NCI-H82 treated with DMSO at 0.1 percent for 48 hours (cell line): ENCODE measurements at regions not wholly inside any gene's neighbourhood (a gene's known extent, or its start where the extent isn't known, plus 50 kb on each side); places are given as distances from the start of the nearest gene placed in this dataset.

Experiments used
- DNase-seq: peaks from one replicate; lab custom pipeline; 2025; ENCODE audit not compliant: unreplicated experiment; lab: John Stamatoyannopoulos, UW

DNA sequence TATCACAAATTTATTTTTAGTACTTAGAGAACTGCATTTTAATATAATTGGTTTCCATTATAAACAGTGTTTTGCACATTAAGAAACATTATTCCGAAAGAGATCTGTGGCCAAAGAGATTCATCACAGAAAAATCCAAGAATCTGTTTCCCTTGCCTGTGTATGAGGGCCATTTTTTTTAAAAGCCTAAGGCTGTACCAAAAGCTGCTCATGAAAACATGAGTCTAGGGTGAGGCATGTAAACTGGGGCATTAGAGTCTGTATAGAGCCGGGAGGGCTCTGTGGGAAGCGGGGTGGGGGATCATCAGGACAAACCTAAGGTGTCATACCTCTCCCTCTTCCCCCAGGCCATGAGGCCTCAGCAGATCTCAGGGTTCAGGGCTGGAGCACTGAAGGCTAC, 223.8 kb downstream of the FBXO15 start:
- DNase-seq = no peak

DNA sequence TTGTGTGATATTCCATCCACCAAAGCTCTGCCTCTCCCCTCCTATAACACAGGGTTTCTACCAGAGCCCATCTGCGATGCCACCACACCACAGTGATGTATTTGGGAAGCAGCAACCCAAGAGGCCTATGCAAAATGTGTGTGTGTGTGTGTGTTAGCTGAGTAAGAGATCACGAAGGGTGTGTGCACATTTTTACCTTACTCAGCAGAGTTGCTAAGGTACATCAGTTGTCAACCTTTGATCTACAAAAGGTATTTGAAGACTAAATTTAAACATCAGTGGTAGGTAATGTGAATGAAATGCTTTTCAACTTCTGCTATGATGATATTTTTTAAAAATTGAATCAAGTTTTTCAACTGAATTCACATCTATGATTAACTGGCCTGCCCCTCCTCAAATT, 227.6 kb downstream of the FBXO15 start:
- no peak for DNase-seq

DNA sequence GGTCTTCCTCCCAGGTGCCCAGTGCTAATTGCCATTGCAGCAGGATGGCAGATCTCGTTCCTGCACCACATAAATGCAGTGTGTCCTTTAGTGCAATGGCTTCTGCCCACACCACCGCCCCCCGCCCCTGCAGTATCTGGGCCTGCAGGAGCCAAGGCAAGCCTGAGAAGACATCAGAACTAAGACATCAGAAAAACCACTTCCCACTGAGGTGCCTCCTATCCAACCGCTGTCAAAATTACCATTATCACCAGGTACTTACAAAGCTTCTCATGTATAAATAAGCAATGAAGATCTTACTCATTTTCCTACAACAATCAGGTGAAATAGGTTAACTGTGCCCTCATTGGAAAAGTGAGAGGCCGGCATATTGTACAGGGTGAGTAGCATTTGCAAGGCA, 228.8 kb downstream of the FBXO15 start:
- no peak for DNase-seq

DNA sequence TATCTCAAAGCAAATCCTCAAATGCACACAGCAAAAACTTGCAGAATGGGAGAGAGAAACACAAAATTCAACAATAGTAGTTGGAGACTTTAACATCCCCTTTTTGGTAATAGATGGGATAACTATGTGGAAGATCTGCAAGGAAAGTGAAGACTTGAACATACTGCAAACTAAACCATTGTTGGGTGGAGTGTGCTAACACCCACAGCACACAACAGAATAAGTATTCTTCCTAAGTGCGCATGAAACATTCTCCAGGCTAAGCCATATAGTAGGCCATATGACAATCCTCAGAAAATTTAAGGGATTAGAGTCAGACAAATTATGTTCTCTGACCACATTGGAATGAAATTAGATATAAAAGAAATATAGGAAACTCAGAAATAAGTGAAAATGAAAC, 230.6 kb downstream of the FBXO15 start:
- no peak for DNase-seq

DNA sequence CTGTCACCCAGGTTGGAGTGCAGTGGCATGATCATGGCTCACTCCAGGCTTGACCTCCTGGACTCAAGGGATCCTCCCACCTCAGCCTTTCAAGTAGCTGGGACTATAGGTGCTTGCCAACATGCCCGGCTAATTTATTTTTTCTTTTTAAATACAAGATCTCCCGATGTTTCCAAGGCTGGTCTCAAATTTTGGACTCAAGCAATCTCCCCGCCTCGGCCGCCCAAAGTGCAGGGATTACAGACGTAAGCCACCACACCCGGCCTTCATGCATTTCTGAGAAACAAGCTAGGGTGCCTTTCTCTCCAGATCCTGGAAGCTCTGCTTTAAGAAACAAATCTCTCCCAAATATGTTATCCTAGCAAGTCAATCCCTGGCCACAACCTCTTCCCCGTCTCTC, 234.1 kb downstream of the FBXO15 start:
- DNase-seq = no peak

DNA sequence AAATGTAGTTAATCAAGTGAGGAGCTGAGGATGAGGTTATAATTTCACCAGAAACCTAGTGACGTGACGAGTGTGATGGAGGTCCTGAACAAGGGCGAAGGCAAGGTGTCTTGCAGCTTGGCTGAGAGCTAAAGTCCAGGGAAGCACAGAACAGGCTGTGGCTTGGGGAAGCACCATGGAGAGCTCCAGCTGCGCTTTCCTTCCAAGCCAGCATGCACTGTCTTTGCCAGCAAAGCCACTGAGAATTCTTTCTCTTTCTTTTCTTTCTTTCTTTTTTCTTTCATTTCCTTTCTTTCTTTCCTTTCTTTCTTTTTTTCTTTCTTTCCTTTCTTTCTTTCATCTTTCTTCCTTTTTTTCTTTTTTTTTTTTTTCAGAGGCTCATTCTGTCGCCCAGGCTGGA, 239.3 kb downstream of the FBXO15 start:
- DNase-seq = no peak

DNA sequence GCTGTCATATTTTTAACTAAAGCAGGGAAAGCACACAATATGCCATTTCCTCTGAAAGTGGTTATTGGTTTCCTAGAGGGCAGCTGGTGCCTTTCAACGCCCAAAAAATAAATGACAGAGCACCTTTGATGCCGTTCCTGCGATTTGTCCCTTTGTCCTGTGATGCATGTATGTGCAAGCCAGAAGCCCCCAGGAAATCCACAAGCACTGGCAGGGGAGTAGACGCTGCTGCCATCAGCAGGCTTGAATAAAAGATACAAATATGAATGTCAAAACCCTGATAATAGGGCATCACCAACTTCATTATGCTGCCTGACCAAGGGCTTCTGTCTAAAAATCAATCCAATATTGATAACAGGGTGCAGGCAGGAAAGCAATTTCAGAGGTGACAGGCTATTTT, 246.1 kb downstream of the FBXO15 start:
- no peak for DNase-seq

DNA sequence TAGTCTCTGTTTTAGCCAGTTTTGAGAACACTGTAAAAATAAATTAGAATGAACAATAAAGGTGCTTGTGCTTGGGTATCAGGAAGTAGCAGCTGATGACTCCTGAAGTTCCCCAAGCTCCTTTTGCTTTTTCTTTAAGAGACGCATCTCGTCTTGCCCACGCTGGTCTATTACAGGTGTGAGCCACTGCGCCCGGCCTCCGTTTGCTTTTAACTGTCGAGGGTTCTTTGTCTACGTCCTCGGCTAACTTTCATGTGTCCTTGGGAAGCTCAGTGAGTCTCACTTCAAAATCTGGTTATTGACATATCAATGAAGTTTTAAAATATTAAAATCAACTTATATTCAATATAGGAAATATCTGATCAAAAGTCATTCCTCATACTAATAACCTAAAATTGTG, 246.5 kb downstream of the FBXO15 start:
- no peak for DNase-seq

DNA sequence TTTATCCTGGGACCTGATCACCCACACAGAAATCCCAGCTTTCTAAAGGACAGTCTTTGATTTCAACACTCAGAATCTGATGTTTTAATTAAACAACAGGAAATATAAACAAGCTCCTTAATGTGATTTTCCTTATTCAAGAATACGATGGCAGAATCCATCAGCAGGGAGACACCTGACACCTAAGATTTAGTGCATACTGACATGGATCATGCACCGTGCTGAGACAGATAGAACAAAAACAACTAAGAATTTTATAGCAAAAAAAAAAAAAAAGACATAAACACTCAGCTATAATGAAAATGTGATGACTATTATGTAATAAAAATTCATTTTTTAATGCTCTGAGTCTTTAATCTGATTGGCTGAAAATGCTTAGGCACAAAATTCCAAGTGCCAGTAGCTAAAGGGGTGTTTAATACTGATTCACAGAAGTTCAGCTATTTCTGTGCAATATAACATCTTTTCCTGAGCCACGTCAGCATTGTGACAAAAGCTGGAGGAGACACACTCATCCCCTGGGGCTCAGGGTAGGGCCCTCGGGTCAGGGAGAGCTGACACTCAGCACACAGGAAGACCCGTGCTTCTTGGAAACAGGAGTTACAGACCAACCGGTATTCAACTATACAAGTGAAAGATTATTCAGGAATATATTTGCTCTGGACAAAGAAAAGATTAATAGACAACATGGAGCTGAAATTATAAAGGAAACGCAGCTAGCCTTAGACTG, 247.4 kb downstream of the FBXO15 start:
- DNase-seq = no peak

DNA sequence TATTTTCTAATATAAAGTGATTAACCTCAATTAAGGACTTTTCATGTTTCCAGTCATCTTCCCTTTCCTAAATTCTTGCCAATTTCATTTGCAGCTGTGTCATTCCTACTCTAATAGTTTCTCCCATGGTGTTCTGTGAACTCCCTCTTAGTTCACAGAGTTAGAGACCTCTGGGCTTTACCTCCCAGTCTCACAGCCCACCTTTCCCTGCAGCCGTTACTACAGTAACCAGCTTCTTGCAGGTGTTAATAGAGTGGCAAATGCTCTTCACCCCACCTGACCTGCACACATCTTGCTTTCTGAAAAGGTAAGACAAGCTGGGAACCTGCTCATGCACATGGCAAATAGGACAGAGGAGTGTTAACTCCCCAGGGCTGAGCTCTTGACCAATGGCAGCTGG, 250.1 kb downstream of the FBXO15 start:
- DNase-seq = no peak

DNA sequence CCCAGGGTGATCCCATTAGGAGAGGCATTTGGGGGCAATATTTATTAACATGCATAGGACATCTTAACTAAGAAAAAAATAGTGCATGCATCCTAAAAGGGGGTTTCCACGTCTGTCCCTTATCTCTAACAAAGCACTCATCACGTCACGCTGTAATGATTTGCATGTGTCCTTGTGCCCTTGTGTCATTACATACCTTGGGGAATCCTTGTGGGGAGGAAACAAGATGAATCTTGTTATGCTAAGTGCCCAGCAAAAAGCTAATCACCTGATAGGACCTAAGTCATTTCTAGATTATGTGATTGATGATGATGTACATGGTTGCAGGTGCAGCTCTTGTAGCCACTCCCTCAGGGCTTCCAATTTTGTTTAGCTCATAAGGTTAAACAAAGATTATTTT, 250.9 kb downstream of the FBXO15 start:
- no peak for DNase-seq

DNA sequence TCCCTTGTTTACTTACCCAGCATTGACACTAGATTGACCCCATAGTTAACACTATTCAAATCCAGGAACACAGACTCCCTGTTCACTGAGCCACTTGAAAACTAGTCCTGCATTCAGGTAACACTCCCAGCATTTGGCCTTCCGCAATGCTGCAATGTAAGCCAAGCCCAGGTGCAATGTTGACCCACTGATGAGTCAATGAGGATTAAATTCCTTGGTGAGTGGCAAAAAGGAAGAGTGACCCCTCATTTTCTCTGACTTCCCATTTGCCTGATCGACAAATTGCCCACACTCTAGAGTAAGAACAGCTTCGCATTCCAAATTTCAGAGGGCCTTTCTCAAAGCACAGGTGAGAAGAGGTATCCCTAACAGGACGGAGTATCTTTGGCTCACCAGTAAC, 251.9 kb downstream of the FBXO15 start:
- DNase-seq = no peak

DNA sequence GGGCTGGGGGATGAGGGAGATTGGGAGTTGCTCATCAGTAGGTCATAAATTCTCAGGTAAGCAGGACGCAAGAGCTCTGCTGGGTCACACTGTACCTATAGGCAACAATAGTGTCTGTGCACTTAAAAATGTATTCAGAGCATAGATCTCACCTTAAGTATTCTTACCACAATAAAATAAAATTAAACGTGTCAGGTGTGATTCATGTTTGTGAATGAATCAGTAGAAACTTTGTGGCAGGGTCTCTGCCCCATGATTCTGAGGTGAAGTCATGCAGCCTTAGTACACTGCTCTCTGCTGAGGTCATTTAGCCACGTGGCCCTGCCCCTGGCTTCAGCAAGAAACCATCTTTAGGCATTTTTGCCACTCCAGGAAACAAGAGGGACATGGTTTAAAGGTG, 253.8 kb downstream of the FBXO15 start:
- no peak for DNase-seq

DNA sequence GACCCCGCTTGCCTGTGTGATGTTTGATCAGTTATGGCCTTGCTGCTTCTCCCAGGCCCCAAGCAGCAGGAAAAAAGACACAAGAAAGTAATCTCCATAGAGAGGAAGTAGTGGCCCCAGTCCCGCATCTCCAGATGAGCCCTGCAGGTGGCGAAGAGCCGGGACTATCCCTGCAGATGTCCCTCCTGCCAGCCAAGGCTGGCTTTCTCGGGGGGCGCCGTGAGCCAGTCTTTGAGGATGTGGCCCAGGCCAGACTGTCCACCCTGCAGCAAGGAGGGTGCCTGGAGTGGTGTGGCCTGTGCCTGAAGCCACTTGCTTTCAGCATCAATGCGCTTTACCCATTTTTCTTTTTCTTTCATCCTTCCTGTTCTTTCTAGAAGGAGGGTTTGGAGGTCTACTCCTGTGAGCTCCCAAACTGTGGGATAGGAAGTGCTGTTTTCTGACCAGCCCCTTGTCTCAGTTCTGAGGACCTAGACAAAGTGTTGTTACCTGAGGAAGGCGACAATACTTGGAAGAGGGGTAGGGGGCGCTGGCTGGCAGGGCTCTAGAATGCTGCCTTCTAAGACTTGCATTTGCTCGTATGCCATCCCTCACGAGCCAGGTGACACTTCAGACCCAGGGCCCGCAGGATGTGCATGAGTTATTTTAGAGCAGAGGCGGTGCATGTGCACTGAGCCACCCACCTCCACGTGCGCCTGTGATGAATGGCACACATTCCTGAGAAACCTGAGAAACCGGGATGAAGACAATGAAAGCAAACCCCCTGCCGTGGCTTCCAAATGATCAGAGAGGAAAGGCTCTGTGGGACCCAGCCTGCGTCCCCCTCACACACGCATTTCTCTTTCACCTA, 255.8 kb downstream of the FBXO15 start:
- DNase-seq = no peak

DNA sequence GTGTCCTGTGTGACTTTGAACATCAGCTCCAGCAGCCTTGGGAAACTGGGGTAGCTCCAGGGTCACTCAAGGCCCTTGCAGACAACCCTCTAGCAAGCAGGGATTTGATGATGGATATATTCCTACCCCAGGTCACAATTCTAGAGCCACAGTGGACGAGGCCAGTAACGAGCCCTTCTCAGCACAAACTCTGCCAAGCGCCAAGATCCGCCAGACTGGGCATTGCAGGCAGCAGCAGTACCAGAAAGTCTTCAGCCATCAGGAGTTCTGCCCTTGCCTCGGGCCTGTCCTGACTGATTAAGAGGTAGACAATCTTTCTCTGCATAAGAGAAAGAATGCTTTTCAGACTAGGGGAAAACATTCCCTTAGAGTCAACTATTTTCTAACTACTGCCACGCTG, 259.1 kb downstream of the FBXO15 start:
- no peak for DNase-seq

DNA sequence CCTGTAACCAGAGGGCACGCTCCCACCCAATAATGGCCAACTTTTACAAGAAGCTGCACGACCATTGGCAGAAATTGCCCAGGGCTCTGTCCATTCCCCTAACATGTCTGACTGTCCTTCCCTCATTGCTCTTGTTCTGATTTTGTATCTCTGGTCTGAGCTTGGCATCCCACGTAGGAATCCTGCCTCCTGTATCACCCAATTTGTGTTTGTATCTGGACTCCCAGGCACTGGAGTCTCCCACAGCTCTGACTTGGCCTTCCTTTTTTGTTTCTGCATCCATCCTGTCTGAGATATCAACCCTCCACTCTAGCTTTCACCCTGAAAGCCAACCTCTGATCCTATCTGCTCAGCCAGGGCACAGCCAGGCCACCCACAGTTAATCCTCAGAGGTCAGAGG, 259.8 kb downstream of the FBXO15 start:
- DNase-seq = no peak

DNA sequence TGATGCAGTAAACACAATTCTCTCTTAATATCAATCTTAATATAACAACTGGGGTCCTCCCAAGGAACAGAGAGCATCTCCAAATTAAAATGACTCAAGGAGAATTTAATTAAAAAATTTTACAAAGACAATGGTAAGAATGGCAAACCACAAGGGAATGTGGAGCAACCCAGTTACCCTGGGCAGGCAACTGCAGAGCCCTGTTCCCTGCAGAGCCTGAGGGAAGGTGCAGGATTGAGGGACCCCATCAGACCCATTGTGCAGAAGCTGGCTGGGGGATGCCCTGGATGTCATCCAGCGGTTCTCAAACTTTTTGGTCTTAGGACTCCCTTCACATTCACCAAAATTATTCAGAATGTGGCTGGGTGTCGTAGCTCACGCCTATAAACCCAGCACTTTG, 262.8 kb downstream of the FBXO15 start:
- no peak for DNase-seq

DNA sequence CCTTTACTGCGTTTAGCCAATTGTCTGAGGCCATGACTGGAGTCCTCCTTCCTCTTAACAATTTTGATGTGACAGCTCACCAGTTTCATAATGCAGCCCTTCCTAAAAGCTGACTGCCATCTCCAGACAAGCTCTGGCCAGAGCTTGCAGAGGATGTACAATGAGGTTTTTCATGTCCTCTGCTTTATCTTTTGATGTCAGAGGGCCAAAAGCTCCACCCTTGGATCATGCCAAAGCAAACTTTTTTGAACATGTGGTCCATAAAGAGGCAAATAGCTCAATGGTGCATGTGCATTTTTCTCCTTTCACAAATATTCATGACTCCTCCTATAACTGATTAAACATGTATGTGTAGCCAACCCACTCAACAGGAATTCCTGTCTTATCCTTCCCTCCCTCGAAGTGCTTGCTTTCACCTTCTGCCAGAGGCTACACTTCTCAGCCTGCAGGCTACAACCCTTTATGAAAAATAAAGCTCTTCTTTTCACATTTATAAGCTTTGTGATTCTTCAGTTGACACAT, 266.2 kb downstream of the FBXO15 start:
- DNase-seq = no peak

DNA sequence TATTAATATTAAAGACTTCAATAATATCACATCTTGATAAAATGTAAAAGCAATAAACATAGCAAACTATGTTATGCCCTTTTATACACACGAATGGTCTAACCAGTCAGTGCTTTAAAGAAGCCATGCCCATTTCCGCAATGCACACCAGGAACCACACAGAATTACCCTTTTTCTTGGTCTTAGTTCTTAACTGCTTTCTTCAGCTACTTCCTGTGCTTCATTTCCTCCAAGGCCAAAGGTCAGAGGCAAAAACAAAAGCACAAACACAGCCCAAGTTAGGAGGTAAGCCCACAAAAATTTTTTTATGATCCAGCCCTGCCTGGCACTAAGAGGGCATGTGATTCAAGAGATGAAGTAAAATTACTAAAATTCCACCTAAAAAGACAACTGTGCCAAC, 267.2 kb downstream of the FBXO15 start:
- DNase-seq = no peak

DNA sequence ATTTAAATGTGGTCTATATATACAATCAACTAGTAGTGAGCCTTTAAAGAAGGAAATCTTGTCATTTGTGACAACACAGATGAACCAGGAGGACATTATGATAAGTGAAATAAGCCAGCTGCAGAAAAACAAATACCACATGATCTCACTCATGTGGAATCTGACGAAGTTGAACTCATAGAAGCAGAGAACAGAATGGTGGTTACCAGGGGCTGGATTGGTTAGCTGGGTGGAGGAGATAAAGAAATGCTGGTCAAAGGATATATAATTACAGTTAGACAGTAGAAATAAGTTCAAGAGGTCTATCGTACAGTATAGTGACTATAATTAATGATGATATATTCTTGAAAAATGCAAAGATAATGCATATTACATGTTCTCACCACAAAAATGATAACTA, 267.9 kb downstream of the FBXO15 start:
- DNase-seq = no peak

DNA sequence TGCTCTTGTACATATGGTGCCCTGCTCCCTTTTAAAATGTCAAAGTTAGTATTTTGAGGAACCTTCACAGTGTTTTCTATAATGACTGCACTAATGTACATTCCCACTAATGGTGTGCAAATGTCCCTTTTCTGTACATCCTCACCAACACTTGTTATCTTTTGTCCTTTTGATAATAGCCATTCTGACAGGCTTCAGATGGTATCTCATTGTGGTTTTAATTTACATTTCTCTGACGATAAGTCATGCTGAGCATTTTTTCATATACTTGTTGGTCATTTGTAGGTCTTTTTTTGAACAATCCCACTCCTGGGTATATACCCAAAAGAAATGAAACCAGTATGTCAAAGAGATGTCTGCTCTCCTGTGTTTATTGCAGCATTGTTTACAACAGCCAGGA, 268.3 kb downstream of the FBXO15 start:
- no peak for DNase-seq

DNA sequence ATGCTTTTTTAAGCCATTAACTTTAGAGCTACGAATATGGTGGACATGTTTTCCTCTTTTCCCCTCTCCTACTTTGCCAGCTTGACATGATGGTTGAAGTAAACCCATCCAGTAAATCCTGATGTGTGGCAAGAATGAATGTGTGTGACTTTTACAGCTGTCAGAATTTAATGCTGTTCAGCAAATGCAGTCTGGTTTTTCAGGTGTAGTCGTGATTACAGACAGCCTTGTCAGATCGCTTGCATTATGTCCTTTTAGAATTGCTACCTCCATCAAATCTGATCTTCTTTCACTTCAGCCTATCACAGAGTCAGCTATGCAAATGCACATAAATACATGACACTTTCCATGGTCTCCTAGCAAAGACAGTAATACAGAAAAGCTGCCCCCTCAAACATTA, 278.5 kb downstream of the FBXO15 start:
- no peak for DNase-seq
